ENCODE measurements at regions not wholly inside any gene's neighbourhood (a gene's known extent, or its start where the extent isn't known, plus 50 kb on each side); places are given as distances from the start of the nearest gene placed in this dataset.

GRCh38 chr15:66957431-66957720 lies 108.0 kb upstream of the SMAD3 start:
- no peak overlapping the region for H3K27ac ChIP-seq
- TF ChIP-seq CTCF (conservative IDR thresholded peaks at IDR 0.05) (no peak), ZFX (IDR thresholded peaks at IDR 0.05) (no peak)

DNA sequence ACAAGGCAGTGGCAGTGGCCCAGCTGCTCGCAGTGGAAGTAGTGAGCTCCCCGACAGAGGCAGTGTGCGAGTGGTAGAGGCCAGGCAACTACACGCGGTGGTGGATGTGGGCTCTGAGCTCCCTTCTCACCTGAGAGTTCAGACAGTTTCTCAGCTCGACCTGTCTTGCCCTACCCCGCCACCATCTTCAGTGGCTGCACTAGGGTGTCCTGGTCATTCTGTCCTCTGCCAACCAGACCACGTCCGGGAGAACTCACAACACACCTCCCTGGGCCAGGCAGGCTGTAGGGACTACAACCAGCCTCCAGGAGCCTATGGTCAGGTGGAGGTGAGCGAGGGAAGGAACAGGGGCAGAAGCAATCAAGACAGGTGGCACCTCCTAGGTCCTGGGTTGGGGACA lies 106.3 kb upstream of the SMAD3 start:
- TF ChIP-seq ZFX (IDR thresholded peaks at IDR 0.05) (no peak), CTCF (conservative IDR thresholded peaks at IDR 0.05) (no peak)
- H3K27ac ChIP-seq: no peak overlapping the region

DNA sequence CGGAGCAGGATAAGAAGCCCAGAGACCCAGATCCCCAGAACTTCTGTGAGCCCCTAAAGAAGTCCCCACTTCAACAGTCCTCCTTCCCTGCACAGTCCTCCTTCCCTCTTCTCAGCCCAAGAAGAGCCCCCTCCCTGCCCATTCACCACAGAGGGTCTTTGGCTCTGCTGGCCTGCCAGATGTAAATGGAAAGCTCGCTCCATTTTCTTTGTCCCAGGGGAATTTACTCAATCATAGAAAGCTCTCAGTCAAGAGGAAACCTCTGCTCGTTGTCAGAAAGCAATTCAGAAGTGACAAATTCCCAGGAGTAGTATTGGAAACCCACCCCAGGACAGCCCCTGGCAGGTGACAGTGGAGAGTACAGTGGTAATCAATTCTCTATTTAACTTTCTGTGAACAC lies 105.5 kb upstream of the SMAD3 start:
- H3K27ac ChIP-seq: no peak overlapping the region
- TF ChIP-seq ZFX (IDR thresholded peaks at IDR 0.05): no peak
- no peak for TF ChIP-seq CTCF (conservative IDR thresholded peaks at IDR 0.05)

DNA sequence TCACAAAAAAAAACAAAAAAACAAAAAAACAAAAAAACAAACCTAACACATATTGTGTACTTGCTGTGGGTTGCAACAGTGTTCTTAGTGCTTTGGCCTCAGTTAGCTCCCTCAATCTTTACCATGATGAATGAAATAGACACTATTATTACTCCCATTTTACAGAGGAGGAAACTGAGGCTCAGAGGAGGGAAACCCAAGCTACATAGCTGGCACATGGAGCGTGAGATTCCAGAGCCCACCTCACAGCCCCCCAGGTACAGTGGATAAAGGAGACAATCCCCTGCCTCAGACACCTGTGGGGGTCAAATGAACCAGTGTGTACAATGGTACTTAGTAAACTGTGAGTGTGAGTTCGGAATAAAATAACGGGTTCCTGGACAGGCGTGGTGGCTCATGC lies 104.9 kb upstream of the SMAD3 start:
- TF ChIP-seq CTCF (conservative IDR thresholded peaks at IDR 0.05) (no peak), ZFX (IDR thresholded peaks at IDR 0.05) (no peak)
- H3K27ac ChIP-seq: no peak overlapping the region

DNA sequence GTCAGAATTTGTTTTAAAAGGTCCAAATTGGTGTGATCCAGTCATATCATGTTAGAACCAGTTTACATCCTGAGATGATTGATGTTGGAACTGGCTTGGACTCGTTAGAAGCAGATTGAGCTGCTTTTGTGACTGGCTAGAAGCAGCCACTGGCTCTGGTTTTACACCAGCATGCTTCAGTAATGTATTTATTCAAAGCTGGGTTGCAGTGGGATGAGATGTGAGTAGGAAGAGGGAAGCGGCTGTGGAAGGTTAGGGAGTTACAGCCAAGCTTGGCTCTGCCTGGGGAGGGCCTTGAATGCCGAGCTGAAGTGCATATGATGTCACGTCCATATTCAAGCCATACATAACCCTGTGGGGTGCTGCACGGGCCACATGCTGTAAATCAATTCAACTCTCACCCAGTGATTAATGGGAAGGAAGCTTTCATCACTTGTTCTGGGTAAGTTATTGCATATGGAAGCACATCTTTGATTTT lies 104.0 kb upstream of the SMAD3 start:
- TF ChIP-seq CTCF (conservative IDR thresholded peaks at IDR 0.05) (no peak), ZFX (IDR thresholded peaks at IDR 0.05) (no peak)
- H3K27ac ChIP-seq: no peak overlapping the region

DNA sequence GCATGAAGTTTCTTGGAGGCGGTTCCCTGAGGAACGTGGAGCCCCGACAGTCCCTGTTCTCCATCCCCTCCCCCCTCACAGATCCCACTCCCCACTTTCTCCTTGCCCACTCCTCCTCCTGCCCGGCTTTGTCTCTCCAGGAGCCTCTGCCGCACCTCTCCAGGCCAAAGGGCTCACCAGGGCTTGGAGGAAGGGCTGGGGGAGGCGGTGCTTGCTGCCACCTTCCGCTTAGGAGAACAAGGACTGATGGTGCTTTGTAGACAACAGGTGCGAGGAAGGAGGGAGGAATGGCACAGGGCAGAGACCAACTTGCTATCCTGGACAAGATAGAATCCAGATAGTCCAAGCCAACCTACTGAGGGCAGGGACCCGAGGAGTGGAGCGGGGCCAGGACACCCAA lies 103.5 kb upstream of the SMAD3 start:
- no peak overlapping the region for H3K27ac ChIP-seq
- TF ChIP-seq CTCF (conservative IDR thresholded peaks at IDR 0.05) (no peak), ZFX (IDR thresholded peaks at IDR 0.05) (no peak)

GRCh38 chr15:66962522-66962921 lies 102.9 kb upstream of the SMAD3 start:
- TF ChIP-seq ZFX (IDR thresholded peaks at IDR 0.05) (no peak), CTCF (conservative IDR thresholded peaks at IDR 0.05) (no peak)
- H3K27ac ChIP-seq: no peak overlapping the region
